OCI-LY7 (cell line): ENCODE measurements at regions not wholly inside any gene's neighbourhood (a gene's known extent, or its start where the extent isn't known, plus 50 kb on each side); places are given as distances from the start of the nearest gene placed in this dataset.

Experiments
- BruUV-seq: library from RNA; stranded (reverse); fragments of 400-500 nt; replicated peaks from 2 replicates; lab custom pipeline; 2021; lab: Mats Ljungman, UMichigan
- CTCF ChIA-PET: fragments of 300-600 bp; sonication (Branson Sonifier 250); formaldehyde crosslinking; loops from one replicate; lab custom pipeline; 2022; ENCODE audit warnings: antibody characterized with exemption; ENCODE audit not compliant: unreplicated experiment; lab: Charles Lee
- POLR2A ChIA-PET: fragments of 300-600 bp; sonication (Branson Sonifier 250); formaldehyde crosslinking; loops from one replicate; lab custom pipeline; 2022; ENCODE audit warnings: antibody characterized with exemption; lab: Charles Lee
- DNase-seq: peaks from one replicate; pipeline ENCODE4 v3.0.0-alpha.2; 2015; ENCODE audit warnings: low spot score
- H2AFZ ChIP-seq: fragments of 200-600 bp; sonication (generic), shearing (Covaris generic); 2 replicates; pipeline ENCODE4 v1.6.1; 2014; ENCODE audit warnings: mild to moderate bottlenecking, antibody characterized with exemption, low read length, moderate library complexity
- H3K27ac ChIP-seq: fragments of 200-600 bp; sonication (generic); 2 replicates; pipeline ENCODE4 v1.5.1; 2014; ENCODE audit warnings: mixed run types, low read depth, mild to moderate bottlenecking, moderate library complexity, low read length, inconsistent platforms; ENCODE audit not compliant: poor library complexity, severe bottlenecking
- H3K36me3 ChIP-seq: fragments of 200-600 bp; sonication (generic); 2 replicates; pipeline ENCODE4 v1.6.1; 2014; ENCODE audit warnings: mild to moderate bottlenecking, antibody characterized with exemption, low read length, moderate library complexity, mixed read lengths; ENCODE audit not compliant: insufficient read depth
- H3K4me1 ChIP-seq: fragments of 200-600 bp; sonication (generic); 2 replicates; pipeline ENCODE4 v1.5.1; 2014; ENCODE audit warnings: mild to moderate bottlenecking, low read length; ENCODE audit not compliant: insufficient read depth, poor library complexity, severe bottlenecking
- H3K4me2 ChIP-seq: fragments of 200-600 bp; sonication (generic); 2 replicates; pipeline ENCODE4 v1.6.1; 2014; ENCODE audit warnings: mild to moderate bottlenecking, low read length
- H3K4me3 ChIP-seq: fragments of 200-600 bp; sonication (generic); 2 replicates; pipeline ENCODE4 v1.5.1; 2014; ENCODE audit warnings: mild to moderate bottlenecking, low read depth, low read length; ENCODE audit not compliant: poor library complexity, severe bottlenecking
- H3K79me2 ChIP-seq: fragments of 200-600 bp; sonication (generic); 2 replicates; pipeline ENCODE4 v1.6.1; 2016; ENCODE audit warnings: low read depth, mild to moderate bottlenecking, low read length, moderate library complexity, mixed read lengths; ENCODE audit not compliant: insufficient read depth
- H3K9me2 ChIP-seq: fragments of 200-600 bp; sonication (generic); 2 replicates; pipeline ENCODE4 v1.6.1; 2016; ENCODE audit warnings: mild to moderate bottlenecking, low read length, mixed read lengths; ENCODE audit not compliant: insufficient read depth
- H3K9me3 ChIP-seq: fragments of 200-600 bp; sonication (generic); 2 replicates; pipeline ENCODE4 v1.6.1; 2014; ENCODE audit warnings: mild to moderate bottlenecking, mixed run types, low read length, mixed read lengths
- H4K20me1 ChIP-seq: fragments of 200-600 bp; sonication (generic); 2 replicates; pipeline ENCODE4 v1.6.1; 2014; ENCODE audit warnings: mild to moderate bottlenecking, antibody characterized with exemption, low read length, moderate library complexity, mixed read lengths; ENCODE audit not compliant: insufficient read depth
- CTCF ChIP-seq: fragments of 200-600 bp; sonication (generic); conservative IDR thresholded peaks from 2 replicates; pipeline ENCODE4 v1.5.1; 2014; ENCODE audit warnings: mild to moderate bottlenecking, antibody characterized with exemption, low read length, moderate library complexity, mixed read lengths
- EZH2phosphoT487 ChIP-seq: fragments of 200-600 bp; sonication (generic); IDR thresholded peaks from 2 replicates; pipeline ENCODE4 v1.6.1; 2018; ENCODE audit warnings: low read depth, borderline replicate concordance, mild to moderate bottlenecking, mixed run types, antibody characterized with exemption, low read length, moderate library complexity, mixed read lengths
- intact Hi-C: fragments of 100-400 bp; cut with micrococcal nuclease; formaldehyde crosslinking; loops from one replicate; pipeline ENCODE4 v1.10.0; 2022; ENCODE audit not compliant: unreplicated experiment

- TF ChIP-seq EZH2phosphoT487 (no peak), CTCF (no peak)
- no peaks in the 10 kb centered on the region for H4K20me1 ChIP-seq
- H3K9me3 ChIP-seq = no peaks in the 10 kb centered on the region
- no peaks in the 10 kb centered on the region for H3K4me1 ChIP-seq
- no peak overlapping the region for H2AFZ ChIP-seq
- no peaks in the 10 kb centered on the region for H3K36me3 ChIP-seq
- H3K9me2 ChIP-seq = no peaks in the 10 kb centered on the region
- no peak overlapping the region for H3K4me2 ChIP-seq
- ChIA-PET CTCF (no interaction called here), POLR2A (no interaction called here)
- no peak overlapping the region for H3K4me3 ChIP-seq
- H3K79me2 ChIP-seq = no peaks in the 10 kb centered on the region
- H3K27ac ChIP-seq = no peak overlapping the region
- intact Hi-C loops = no loop called here
- DNase-seq = no peak
- BruUV-seq = no TSS peak
Measured at GRCh38 chr4:136858903-136859302, 673.4 kb downstream of the PCDH18 start.

- DNase-seq = no peak
- POLR2A ChIA-PET = no interaction called here
- Histone ChIP-seq H3K9me2 (no peaks in the 10 kb centered on the region), H3K4me2 (no peak overlapping the region), H3K4me3 (no peak overlapping the region), H3K27ac (no peak overlapping the region), H2AFZ (no peak overlapping the region), H3K4me1 (no peaks in the 10 kb centered on the region), H3K36me3 (no peaks in the 10 kb centered on the region), H3K79me2 (no peaks in the 10 kb centered on the region), H3K9me3 (no peaks in the 10 kb centered on the region), H4K20me1 (no peaks in the 10 kb centered on the region)
- BruUV-seq = no TSS peak
- CTCF ChIA-PET = no interaction called here
- no peak for TF ChIP-seq CTCF
- TF ChIP-seq EZH2phosphoT487 = no peak
- intact Hi-C loops = no loop called here
Measured at GRCh38 chr4:136855886-136856285, 676.4 kb downstream of the PCDH18 start.

GRCh38 chr4:136850446-136850845 lies 681.8 kb downstream of the PCDH18 start:
- no TSS peak for BruUV-seq
- H3K36me3 ChIP-seq = no peaks in the 10 kb centered on the region
- no peak overlapping the region for H3K4me3 ChIP-seq
- ChIA-PET CTCF (no interaction called here), POLR2A (no interaction called here)
- H3K9me2 ChIP-seq = no peaks in the 10 kb centered on the region
- H4K20me1 ChIP-seq = no peaks in the 10 kb centered on the region
- no peak for TF ChIP-seq CTCF
- H3K4me1 ChIP-seq = no peaks in the 10 kb centered on the region
- H2AFZ ChIP-seq = no peak overlapping the region
- H3K4me2 ChIP-seq = no peak overlapping the region
- H3K79me2 ChIP-seq = no peaks in the 10 kb centered on the region
- H3K9me3 ChIP-seq = no peaks in the 10 kb centered on the region
- no peak for DNase-seq
- no peak overlapping the region for H3K27ac ChIP-seq
- intact Hi-C loops = no loop called here
